Right lobe of liver (tissue), 6 donors: ENCODE measurements at regions not wholly inside any gene's neighbourhood (a gene's known extent, or its start where the extent isn't known, plus 50 kb on each side); places are given as distances from the start of the nearest gene placed in this dataset.

Source experiments
- ATAC-seq, 4 donors: fragments of 200-7000 bp; cut with Tn5 transposase; one replicate each; pipeline ENCODE4 v1.9.1; 2020; ENCODE audit warnings: mild to moderate bottlenecking in 4 of 4, moderate library complexity in 4 of 4
- DNase-seq, 3 donors: peaks; one replicate each; pipeline ENCODE4 v3.0.0-alpha.2; 2020
- H3K27ac ChIP-seq, 3 donors: fragments of 200-600 bp; one replicate each; pipeline ENCODE4 v1.8.0; 2022
- H3K27me3 ChIP-seq, 2 donors: fragments of 200-600 bp; one replicate each; pipeline ENCODE4 v1.8.0; 2022
- H3K36me3 ChIP-seq, 4 donors: fragments of 200-600 bp; sonication (generic) in 1 of 4; one replicate each; pipeline versions ENCODE4 v1.5.1 to v1.8.0; 2017 to 2022; ENCODE audit warnings: control low read depth in 1 of 4
- H3K4me1 ChIP-seq, 4 donors: fragments of 200-600 bp; sonication (generic) in 1 of 4; one replicate each; pipeline versions ENCODE4 v1.5.1 to v1.8.0; 2017 to 2022; ENCODE audit warnings: control low read depth in 1 of 4
- H3K4me3 ChIP-seq, 3 donors: fragments of 200-600 bp; one replicate each; pipeline ENCODE4 v1.8.0; 2022
- H3K9me3 ChIP-seq, 4 donors: fragments of 200-600 bp; sonication (generic) in 1 of 4; one replicate each; pipeline versions ENCODE4 v1.5.1 to v1.8.0; 2017 to 2022; ENCODE audit warnings: control low read depth in 1 of 4
- POLR2A ChIP-seq: fragments of 450-650 bp; IDR thresholded peaks from one replicate; pipeline ENCODE4 v1.6.1; 2017; ENCODE audit warnings: antibody characterized with exemption, mild to moderate bottlenecking
- WGBS: methylation state at CpG from one replicate; pipeline ENCODE4 v1.1.6; 2018; ENCODE audit warnings: low coverage, low lambda C conversion rate; ENCODE audit not compliant: insufficient coverage; ENCODE audit errors: missing lambda C conversion rate; 5-methylcytosine and 5-hydroxymethylcytosine counted together
- intact Hi-C, 2 donors: fragments of 100-400 bp; cut with DNase I; formaldehyde crosslinking; loops; one replicate each; pipeline versions ENCODE4 v1.11.2 to v1.14.1; 2022
- TF ChIP-seq, protein P1 (sequence below), 4 donors: fragments of 200-600 bp in 3 of 4; fragments of 450-650 bp in 1 of 4; IDR thresholded peaks; one replicate each; pipeline versions ENCODE4 v1.5.1 to v1.8.0; 2016 to 2022; ENCODE audit warnings: antibody characterized with exemption in 4 of 4, mild to moderate bottlenecking in 2 of 4
- donor health status: DM: no; HTN: yes; CAD: no.
- donor health status: DM: no; HTN: no; CAD: no.
- donor health status: DM: no; HTN: no; CAD: no.
- donor health status: DM: no; HTN: yes; CAD: no.
- donor health status: DM: no; HTN: yes; CAD: no.

DNA sequence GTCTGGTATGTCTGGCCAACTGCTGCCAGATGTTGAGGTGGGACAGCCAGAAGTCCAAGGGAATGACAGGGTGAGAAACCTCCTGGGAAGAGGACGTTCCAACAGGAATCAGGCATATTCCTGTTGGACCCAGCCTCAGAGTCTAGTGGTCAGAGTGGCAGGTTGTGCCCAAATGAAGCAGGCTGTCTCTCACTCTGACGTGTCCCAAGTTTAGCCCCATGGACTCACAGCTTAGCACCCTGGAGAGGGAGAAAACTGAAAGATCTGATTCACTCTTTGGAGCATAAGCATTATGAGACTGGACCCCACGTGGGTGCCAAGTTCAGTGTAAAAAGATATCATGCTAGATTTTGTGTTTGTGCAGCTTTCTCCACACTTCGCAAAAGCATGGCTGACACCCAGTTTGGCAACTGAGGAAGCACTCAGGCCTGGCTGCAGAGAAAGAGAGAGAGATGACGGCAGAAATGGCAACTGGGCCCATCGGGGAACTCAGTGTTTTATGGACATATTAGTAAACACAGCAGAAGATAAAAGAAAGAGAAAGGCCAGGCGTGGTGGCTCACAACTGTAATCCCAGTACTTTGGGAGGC, 88.2 kb upstream of the LMCD1 start:
- Histone ChIP-seq H3K27me3 (no peaks in the 10 kb centered on the region), H3K27ac (no peak overlapping the region), H3K4me1 (no peaks in the 10 kb centered on the region), H3K36me3 (no peaks in the 10 kb centered on the region), H3K4me3 (no peak overlapping the region), H3K9me3 (no peaks in the 10 kb centered on the region)
- ATAC-seq (no peak), DNase-seq (no peak)
- 87% methylated on average over 6 of the region's 7 CpGs for WGBS
- intact Hi-C loops, result no loop called here
- no peak for TF ChIP-seq POLR2A
- TF ChIP-seq, protein P1, sequence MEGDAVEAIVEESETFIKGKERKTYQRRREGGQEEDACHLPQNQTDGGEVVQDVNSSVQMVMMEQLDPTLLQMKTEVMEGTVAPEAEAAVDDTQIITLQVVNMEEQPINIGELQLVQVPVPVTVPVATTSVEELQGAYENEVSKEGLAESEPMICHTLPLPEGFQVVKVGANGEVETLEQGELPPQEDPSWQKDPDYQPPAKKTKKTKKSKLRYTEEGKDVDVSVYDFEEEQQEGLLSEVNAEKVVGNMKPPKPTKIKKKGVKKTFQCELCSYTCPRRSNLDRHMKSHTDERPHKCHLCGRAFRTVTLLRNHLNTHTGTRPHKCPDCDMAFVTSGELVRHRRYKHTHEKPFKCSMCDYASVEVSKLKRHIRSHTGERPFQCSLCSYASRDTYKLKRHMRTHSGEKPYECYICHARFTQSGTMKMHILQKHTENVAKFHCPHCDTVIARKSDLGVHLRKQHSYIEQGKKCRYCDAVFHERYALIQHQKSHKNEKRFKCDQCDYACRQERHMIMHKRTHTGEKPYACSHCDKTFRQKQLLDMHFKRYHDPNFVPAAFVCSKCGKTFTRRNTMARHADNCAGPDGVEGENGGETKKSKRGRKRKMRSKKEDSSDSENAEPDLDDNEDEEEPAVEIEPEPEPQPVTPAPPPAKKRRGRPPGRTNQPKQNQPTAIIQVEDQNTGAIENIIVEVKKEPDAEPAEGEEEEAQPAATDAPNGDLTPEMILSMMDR (IDR thresholded peaks at IDR 0.05), result no peak

DNA sequence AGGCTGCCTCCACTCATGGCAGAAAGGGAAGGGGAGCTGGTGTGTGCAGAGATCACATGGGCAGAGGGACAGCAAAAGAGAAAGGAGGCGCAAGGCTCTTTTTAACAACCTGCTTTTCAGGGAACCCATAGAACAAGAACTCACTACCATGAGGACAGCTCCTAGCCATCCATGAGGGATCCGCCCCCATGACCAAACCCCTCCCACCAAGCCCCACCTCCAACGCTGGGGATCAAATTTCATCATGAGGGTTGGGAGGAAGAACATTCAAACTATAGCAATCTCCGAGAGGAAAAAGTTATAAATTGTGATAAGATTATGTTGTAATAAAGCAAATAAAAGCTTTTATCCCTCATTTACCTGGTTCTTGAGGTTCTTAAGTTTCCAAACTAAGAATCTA, 84.7 kb upstream of the LMCD1 start:
- Histone ChIP-seq H3K4me3 (peak overlapping the region in 2 of 3 donors; percentile 41 to 43), H3K36me3 (no peaks in the 10 kb centered on the region), H3K27ac (no peak overlapping the region), H3K27me3 (no peaks in the 10 kb centered on the region), H3K9me3 (no peaks in the 10 kb centered on the region), H3K4me1 (no peaks in the 10 kb centered on the region)
- TF ChIP-seq POLR2A, result no peak
- TF ChIP-seq, protein P1 (IDR thresholded peaks at IDR 0.05), result no peak
- DNase-seq (peak; percentile 40 to 63 (median 58)), ATAC-seq (peak; percentile 92 to 96 (median 94))
- intact Hi-C loops, result no loop called here
- WGBS, result 43% methylated on average over 4 of the region's 4 CpGs

DNA sequence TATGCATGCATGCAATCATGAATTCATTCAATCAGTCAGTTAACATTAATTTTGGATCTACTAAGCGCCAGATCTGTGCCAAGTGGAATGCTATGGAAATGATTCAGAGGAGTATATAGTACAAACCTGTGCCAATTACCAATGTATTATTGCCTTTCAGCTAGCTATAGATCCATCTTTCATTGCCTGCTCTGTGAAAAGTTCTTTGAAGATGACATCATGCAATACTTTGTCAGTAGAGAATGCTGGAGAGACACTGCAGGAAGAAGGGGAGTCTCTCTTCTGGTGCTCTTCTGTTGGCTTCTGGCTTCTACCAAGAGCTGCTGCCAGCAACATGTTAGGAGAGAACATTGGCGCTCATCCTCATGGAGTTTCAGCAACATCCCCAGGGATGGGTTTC, 81.0 kb upstream of the LMCD1 start:
- no peak for TF ChIP-seq POLR2A
- TF ChIP-seq, protein P1 (IDR thresholded peaks at IDR 0.05), result no peak
- intact Hi-C loops, result no loop called here
- H3K27ac ChIP-seq, result no peak overlapping the region
- no peak overlapping the region for H3K4me3 ChIP-seq
- H3K27me3 ChIP-seq, result no peaks in the 10 kb centered on the region
- H3K36me3 ChIP-seq, result no peaks in the 10 kb centered on the region
- DNase-seq (no peak), ATAC-seq (no peak)
- no peaks in the 10 kb centered on the region for H3K9me3 ChIP-seq
- no peaks in the 10 kb centered on the region for H3K4me1 ChIP-seq
- 77% methylated on average over 2 of the region's 2 CpGs for WGBS

DNA sequence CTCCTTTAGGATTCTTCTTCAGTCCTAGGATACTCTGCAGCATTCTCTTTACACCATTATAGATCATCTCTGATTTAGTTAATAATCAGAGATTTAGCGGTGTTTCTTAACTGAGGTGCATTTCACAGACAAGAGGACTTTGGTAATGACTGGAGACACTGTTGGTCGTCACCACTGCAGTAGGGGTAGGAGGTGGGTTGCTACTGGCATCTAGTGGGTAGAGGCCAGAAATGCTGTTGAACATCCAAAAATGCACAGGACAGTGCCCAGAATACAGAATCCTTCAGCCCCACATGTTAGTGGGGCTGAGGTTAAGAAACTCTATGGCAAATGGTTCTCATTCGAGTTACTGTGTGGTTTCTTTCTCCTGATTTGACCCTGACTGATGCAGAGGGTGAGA, 80.4 kb upstream of the LMCD1 start:
- no peak for TF ChIP-seq POLR2A
- TF ChIP-seq, protein P1 (IDR thresholded peaks at IDR 0.05), result no peak
- no peak for ATAC-seq
- WGBS, result 81% methylated on average over 3 of the region's 3 CpGs

DNA sequence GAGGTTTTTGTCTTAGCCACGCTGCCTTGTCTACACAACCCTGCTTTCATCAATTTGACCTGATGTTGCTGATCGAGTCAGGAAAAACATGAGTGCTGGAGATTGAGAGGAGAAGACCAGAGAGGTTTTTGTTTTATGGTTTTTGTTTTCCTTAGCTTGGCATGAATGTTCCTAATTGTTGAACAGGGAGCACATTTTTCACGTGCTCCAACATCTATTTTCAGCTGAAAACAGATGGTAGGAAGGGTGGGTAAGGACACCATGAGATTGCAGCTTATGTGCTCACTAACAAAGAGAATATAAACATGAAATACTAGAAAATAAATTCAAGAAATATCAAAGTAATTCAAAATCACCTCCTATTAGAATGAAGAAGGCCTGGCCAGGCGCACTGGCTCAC, 79.9 kb upstream of the LMCD1 start:
- H3K9me3 ChIP-seq, result no peaks in the 10 kb centered on the region
- no peak overlapping the region for H3K4me3 ChIP-seq
- 88% methylated on average over 4 of the region's 4 CpGs for WGBS
- no peaks in the 10 kb centered on the region for H3K36me3 ChIP-seq
- intact Hi-C loops, result no loop called here
- ATAC-seq, result no peak
- no peak for DNase-seq
- H3K27me3 ChIP-seq, result no peaks in the 10 kb centered on the region
- H3K4me1 ChIP-seq, result no peaks in the 10 kb centered on the region
- no peak overlapping the region for H3K27ac ChIP-seq
- TF ChIP-seq, protein P1 (IDR thresholded peaks at IDR 0.05), result no peak
- TF ChIP-seq POLR2A, result no peak

More for the DNA sequence above, 80.4 kb upstream of the LMCD1 start:
- intact Hi-C loops, result no loop called here
- no peak for DNase-seq
- Histone ChIP-seq H3K27me3 (no peaks in the 10 kb centered on the region), H3K4me3 (no peak overlapping the region), H3K4me1 (no peaks in the 10 kb centered on the region), H3K9me3 (no peaks in the 10 kb centered on the region), H3K27ac (no peak overlapping the region), H3K36me3 (no peaks in the 10 kb centered on the region)
